Osteocyte (in vitro differentiated cells): ENCODE measurements at regions not wholly inside any gene's neighbourhood (a gene's known extent, or its start where the extent isn't known, plus 50 kb on each side); places are given as distances from the start of the nearest gene placed in this dataset.

Experiments
- DNase-seq: peaks from one replicate; pipeline ENCODE4 v3.0.0; 2021; ENCODE audit warnings: mixed read lengths; ENCODE audit not compliant: unreplicated experiment; ENCODE audit errors: extremely low spot score
- H3K27ac Mint-ChIP-seq: one replicate; pipeline ENCODE4 v1.8.0; 2021; ENCODE audit warnings: mild to moderate bottlenecking, mixed read lengths; ENCODE audit not compliant: unreplicated experiment
- H3K27me3 Mint-ChIP-seq: one replicate; pipeline ENCODE4 v1.8.0; 2021; ENCODE audit warnings: mixed read lengths; ENCODE audit not compliant: unreplicated experiment
- H3K36me3 Mint-ChIP-seq: one replicate; pipeline ENCODE4 v1.8.0; 2021; ENCODE audit warnings: mixed read lengths; ENCODE audit not compliant: unreplicated experiment
- H3K4me1 Mint-ChIP-seq: one replicate; pipeline ENCODE4 v1.8.0; 2021; ENCODE audit warnings: mixed read lengths; ENCODE audit not compliant: unreplicated experiment
- H3K4me3 Mint-ChIP-seq: one replicate; pipeline ENCODE4 v1.8.0; 2021; ENCODE audit warnings: mild to moderate bottlenecking, moderate library complexity, mixed read lengths; ENCODE audit not compliant: unreplicated experiment
- H3K9me3 Mint-ChIP-seq: one replicate; pipeline ENCODE4 v1.8.0; 2021; ENCODE audit warnings: mixed read lengths; ENCODE audit not compliant: unreplicated experiment
- TF ChIP-seq, protein P1 (sequence below): fragments of 200-600 bp; sonication (generic); IDR thresholded peaks from 2 replicates; pipeline ENCODE4 v1.5.0; 2021; ENCODE audit warnings: antibody characterized with exemption, mild to moderate bottlenecking, moderate library complexity

DNA sequence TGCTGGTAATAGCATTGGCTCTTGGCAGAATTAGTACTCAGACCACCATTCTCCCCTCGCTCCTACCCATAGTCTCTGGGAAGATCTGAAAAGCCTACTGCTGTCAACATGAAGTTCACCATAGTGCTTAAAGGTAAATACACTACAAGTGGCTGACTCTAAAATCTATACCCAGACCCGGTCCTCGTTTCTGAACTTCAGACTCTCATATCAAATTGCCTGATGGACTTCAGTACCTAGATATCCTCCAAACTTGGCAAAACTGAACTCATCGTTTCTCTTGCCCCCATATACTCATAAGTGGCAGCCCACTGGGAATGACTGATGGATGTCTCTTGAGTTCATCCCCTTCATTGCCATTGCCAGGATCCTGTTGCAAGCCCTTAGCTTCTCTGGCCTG lies 67.3 kb downstream of the VCPKMT start:
- H3K9me3 Mint-ChIP-seq = peaks cover 8% of the 10 kb centered on the region
- TF ChIP-seq, protein P1, sequence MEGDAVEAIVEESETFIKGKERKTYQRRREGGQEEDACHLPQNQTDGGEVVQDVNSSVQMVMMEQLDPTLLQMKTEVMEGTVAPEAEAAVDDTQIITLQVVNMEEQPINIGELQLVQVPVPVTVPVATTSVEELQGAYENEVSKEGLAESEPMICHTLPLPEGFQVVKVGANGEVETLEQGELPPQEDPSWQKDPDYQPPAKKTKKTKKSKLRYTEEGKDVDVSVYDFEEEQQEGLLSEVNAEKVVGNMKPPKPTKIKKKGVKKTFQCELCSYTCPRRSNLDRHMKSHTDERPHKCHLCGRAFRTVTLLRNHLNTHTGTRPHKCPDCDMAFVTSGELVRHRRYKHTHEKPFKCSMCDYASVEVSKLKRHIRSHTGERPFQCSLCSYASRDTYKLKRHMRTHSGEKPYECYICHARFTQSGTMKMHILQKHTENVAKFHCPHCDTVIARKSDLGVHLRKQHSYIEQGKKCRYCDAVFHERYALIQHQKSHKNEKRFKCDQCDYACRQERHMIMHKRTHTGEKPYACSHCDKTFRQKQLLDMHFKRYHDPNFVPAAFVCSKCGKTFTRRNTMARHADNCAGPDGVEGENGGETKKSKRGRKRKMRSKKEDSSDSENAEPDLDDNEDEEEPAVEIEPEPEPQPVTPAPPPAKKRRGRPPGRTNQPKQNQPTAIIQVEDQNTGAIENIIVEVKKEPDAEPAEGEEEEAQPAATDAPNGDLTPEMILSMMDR = no peak
- DNase-seq = no peak
- no peak overlapping the region for H3K4me3 Mint-ChIP-seq
- no peaks in the 10 kb centered on the region for H3K36me3 Mint-ChIP-seq
- no peak overlapping the region for H3K27ac Mint-ChIP-seq
- H3K27me3 Mint-ChIP-seq = no peaks in the 10 kb centered on the region
- peaks cover 19% of the 10 kb centered on the region for H3K4me1 Mint-ChIP-seq

DNA sequence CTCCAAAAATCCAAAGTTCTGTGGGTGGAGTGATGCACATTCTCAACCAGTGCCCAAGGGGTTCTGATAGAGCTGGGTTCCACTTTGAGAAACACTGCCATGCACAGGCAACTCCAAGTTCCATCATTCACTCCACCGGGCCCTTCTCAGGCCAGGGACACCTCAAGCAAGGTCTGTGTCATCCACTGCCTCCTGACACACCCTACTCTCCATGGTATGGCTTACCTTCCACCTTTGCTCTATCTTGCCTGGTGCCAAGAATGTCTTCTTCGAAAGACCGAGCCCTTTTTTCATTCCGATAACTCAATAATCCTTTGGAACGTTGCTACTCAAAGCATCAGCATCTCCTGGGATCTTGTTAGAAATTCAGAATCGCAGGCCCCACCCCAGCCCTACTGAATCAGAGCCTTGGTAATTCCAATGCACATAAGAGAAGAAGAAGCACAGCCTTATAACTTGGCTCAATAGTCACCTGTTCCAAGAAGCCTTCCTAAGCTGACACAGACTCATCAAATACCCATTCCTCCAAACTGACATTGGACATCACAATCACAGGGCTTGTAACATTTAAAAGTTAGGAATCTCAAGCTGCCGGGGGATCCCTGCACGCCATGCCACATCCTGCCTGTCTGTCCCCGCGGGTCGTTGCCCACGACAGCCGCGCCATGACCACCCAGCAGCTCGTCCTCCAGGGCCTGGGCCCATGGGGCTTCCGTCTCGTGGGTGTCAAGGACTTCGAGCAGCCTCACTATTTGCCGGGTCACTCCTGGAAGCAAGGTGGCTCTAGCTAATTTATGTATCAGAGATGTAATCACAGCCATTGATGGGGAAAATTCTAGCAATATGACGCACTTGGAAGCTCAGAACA lies 66.4 kb downstream of the VCPKMT start:
- no peak for DNase-seq
- no peaks in the 10 kb centered on the region for H3K27me3 Mint-ChIP-seq
- no peak overlapping the region for H3K4me3 Mint-ChIP-seq
- H3K9me3 Mint-ChIP-seq = peaks cover 8% of the 10 kb centered on the region
- TF ChIP-seq, protein P1 = no peak
- H3K27ac Mint-ChIP-seq = no peak overlapping the region
- H3K36me3 Mint-ChIP-seq = no peaks in the 10 kb centered on the region
- peaks cover 14% of the 10 kb centered on the region for H3K4me1 Mint-ChIP-seq

DNA sequence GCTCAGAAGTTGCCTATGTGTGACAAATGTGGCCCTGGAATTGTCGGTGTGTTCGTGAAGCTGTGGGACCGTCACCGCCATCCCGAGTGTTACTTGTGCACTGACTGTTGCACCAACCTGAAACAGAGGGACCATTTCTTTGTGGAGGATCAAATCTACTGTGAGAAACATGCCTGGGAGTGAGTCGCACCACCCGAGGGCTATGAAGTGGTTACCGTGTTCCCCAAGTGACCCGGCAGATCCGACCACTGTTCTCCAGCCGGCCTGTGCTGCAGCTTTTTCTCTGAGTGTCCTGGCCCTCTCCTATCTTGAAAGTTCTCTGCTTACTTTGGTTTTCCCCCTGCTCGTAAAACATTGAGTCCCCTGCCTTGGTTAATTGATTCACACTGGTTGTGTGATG lies 65.3 kb downstream of the VCPKMT start:
- Mint-ChIP-seq H3K4me1 (peaks cover 7% of the 10 kb centered on the region), H3K27ac (no peak overlapping the region), H3K4me3 (no peak overlapping the region), H3K27me3 (no peaks in the 10 kb centered on the region), H3K9me3 (no peaks in the 10 kb centered on the region), H3K36me3 (no peaks in the 10 kb centered on the region)
- no peak for DNase-seq
- TF ChIP-seq, protein P1 = no peak

DNA sequence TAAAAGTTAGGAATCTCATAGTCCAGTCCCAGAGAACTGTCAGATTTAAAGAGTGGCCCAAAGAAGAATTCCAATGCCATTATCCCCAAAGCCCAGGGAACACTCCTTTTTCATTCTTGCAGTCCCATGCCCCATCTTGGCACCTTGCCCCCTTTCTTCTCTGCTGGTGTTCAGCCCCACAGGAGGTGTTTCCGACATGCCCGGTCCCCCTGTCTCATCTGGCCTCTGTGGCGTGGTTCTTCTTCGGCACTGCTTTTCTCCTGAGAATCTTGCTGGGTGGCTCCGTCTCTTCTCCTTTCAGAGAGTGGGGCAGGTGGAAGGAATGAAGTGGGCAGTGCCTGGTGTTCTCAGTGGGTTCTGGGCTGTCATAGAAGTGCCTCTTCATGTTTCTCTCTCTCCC lies 64.7 kb downstream of the VCPKMT start:
- Mint-ChIP-seq H3K36me3 (no peaks in the 10 kb centered on the region), H3K27me3 (no peaks in the 10 kb centered on the region), H3K27ac (no peak overlapping the region), H3K9me3 (no peaks in the 10 kb centered on the region), H3K4me1 (peaks cover 7% of the 10 kb centered on the region), H3K4me3 (no peak overlapping the region)
- DNase-seq = no peak
- TF ChIP-seq, protein P1 = no peak

DNA sequence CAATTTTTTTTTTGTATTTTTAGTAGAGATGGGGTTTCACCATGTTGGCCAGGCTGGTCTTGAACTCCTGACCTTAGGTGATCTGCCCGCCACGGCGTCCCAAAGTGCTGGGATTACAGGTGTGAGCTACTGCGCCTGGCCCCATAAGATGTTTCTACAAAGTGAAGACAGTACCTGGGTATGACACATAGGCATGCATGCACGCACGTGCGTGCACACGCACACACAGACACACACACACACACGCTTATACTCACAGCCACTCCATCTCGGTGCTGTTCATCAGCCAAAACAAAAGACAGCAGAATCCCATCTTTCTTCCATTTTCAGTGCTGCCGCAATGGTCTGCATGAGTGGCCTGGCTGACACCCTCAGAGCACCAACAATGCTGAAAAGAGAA lies 63.9 kb downstream of the VCPKMT start:
- Mint-ChIP-seq H3K27me3 (no peaks in the 10 kb centered on the region), H3K4me3 (no peak overlapping the region), H3K9me3 (no peaks in the 10 kb centered on the region), H3K4me1 (peaks cover 3% of the 10 kb centered on the region), H3K36me3 (no peaks in the 10 kb centered on the region), H3K27ac (no peak overlapping the region)
- TF ChIP-seq, protein P1 = no peak
- no peak for DNase-seq
